GM12864 (cell line): ENCODE measurements at regions not wholly inside any gene's neighbourhood (a gene's known extent, or its start where the extent isn't known, plus 50 kb on each side); places are given as distances from the start of the nearest gene placed in this dataset.

ENCODE experiments used
- DNase-seq: peaks from one replicate; pipeline ENCODE4 v3.0.0-alpha.2; 2011; ENCODE audit warnings: low read depth
- H3K4me3 ChIP-seq: 2 replicates; pipeline ENCODE4 v1.5.1; 2011; ENCODE audit warnings: mild to moderate bottlenecking, low read depth, low read length, control low read depth
- CTCF ChIP-seq: IDR thresholded peaks from 2 replicates; pipeline ENCODE4 v1.5.1; 2011; ENCODE audit warnings: low read depth, mild to moderate bottlenecking, moderate library complexity, low read length, control low read depth, inconsistent platforms; ENCODE audit errors: missing control alignments

- H3K4me3 ChIP-seq = no peak overlapping the region
- DNase-seq = no peak
- TF ChIP-seq CTCF = no peak
Measured at GRCh38 chr15:60057554-60057953, 53.4 kb downstream of the FOXB1 start.

- H3K4me3 ChIP-seq = no peak overlapping the region
- no peak for TF ChIP-seq CTCF
- DNase-seq = no peak
Measured at GRCh38 chr15:60059186-60059585, 55.1 kb downstream of the FOXB1 start.

GRCh38 chr15:60061758-60062157, 57.6 kb downstream of the FOXB1 start:
- no peak overlapping the region for H3K4me3 ChIP-seq
- no peak for DNase-seq
- TF ChIP-seq CTCF = no peak

- no peak for TF ChIP-seq CTCF
- no peak overlapping the region for H3K4me3 ChIP-seq
- DNase-seq = no peak
Measured at GRCh38 chr15:60062826-60063225, 58.7 kb downstream of the FOXB1 start.

GRCh38 chr15:60065951-60066350, 61.8 kb downstream of the FOXB1 start:
- no peak for TF ChIP-seq CTCF
- no peak for DNase-seq
- no peak overlapping the region for H3K4me3 ChIP-seq

GRCh38 chr15:60070838-60071493, 66.9 kb downstream of the FOXB1 start:
- TF ChIP-seq CTCF = no peak
- H3K4me3 ChIP-seq = no peak overlapping the region
- DNase-seq = no peak

GRCh38 chr15:60072826-60073465, 68.8 kb downstream of the FOXB1 start:
- DNase-seq = no peak
- H3K4me3 ChIP-seq = no peak overlapping the region
- TF ChIP-seq CTCF = no peak
